Suprapubic skin (tissue), 4 donors: ENCODE measurements at regions not wholly inside any gene's neighbourhood (a gene's known extent, or its start where the extent isn't known, plus 50 kb on each side); places are given as distances from the start of the nearest gene placed in this dataset.

ENCODE experiments used
- DNase-seq, 2 donors: peaks; one replicate each; pipeline ENCODE4 v3.0.0-alpha.2; 2019; ENCODE audit warnings: low spot score in 2 of 2
- H3K27ac ChIP-seq: fragments of 200-600 bp; sonication (generic); one replicate; pipeline ENCODE4 v1.5.1; 2019
- H3K27me3 ChIP-seq: fragments of 200-600 bp; sonication (generic); one replicate; pipeline ENCODE4 v1.5.1; 2019
- H3K36me3 ChIP-seq: fragments of 200-600 bp; sonication (generic); one replicate; pipeline ENCODE4 v1.5.1; 2019
- H3K4me1 ChIP-seq: fragments of 200-600 bp; sonication (generic); one replicate; pipeline ENCODE4 v1.5.1; 2019
- H3K4me3 ChIP-seq: fragments of 200-600 bp; sonication (generic); one replicate; pipeline ENCODE4 v1.5.1; 2019; ENCODE audit warnings: mild to moderate bottlenecking
- H3K9me3 ChIP-seq: fragments of 200-600 bp; sonication (generic); one replicate; pipeline ENCODE4 v1.5.1; 2019
- CTCF ChIP-seq, 2 donors: fragments of 200-600 bp in 1 of 2; fragments of 450-650 bp in 1 of 2; sonication (generic) in 1 of 2; IDR thresholded peaks; one replicate each; pipeline ENCODE4 v1.5.1; 2016 to 2019; ENCODE audit warnings: antibody characterized with exemption in 2 of 2, mild to moderate bottlenecking in 1 of 2, moderate library complexity in 1 of 2
- EP300 ChIP-seq: sonication (generic); formaldehyde crosslinking; IDR thresholded peaks from one replicate; pipeline ENCODE4 v1.6.1; 2017; ENCODE audit warnings: antibody characterized with exemption
- POLR2A ChIP-seq, 2 donors: fragments of 450-650 bp; IDR thresholded peaks; one replicate each; pipeline ENCODE4 v1.6.1; 2017; ENCODE audit warnings: antibody characterized with exemption in 2 of 2, mild to moderate bottlenecking in 2 of 2, moderate library complexity in 2 of 2
- POLR2AphosphoS5 ChIP-seq, 3 donors: sonication (generic); formaldehyde crosslinking; IDR thresholded peaks; one replicate each; pipeline ENCODE4 v1.6.1; 2017; ENCODE audit warnings: antibody characterized with exemption in 3 of 3
- WGBS: methylation state at CpG from one replicate; pipeline ENCODE4 v1.1.5; 2018; 5-methylcytosine and 5-hydroxymethylcytosine counted together

GRCh38 chr15:70497661-70498060 is 265.7 kb downstream of the UACA start:
- DNase-seq = no peak
- Histone ChIP-seq H3K27ac (no peak overlapping the region), H3K4me1 (peaks cover 18% of the 10 kb centered on the region), H3K9me3 (no peaks in the 10 kb centered on the region), H3K4me3 (no peak overlapping the region), H3K27me3 (no peaks in the 10 kb centered on the region), H3K36me3 (no peaks in the 10 kb centered on the region)
- TF ChIP-seq CTCF (IDR thresholded peaks at IDR 0.05) (no peak), POLR2AphosphoS5 (IDR thresholded peaks at IDR 0.05) (no peak), POLR2A (IDR thresholded peaks at IDR 0.05) (no peak), EP300 (no peak)
- WGBS = 73% methylated on average over 6 of the region's 7 CpGs

- 80% methylated on average over 4 of the region's 4 CpGs for WGBS
- H3K27me3 ChIP-seq = no peaks in the 10 kb centered on the region
- TF ChIP-seq EP300 = no peak
- no peak for TF ChIP-seq POLR2AphosphoS5 (IDR thresholded peaks at IDR 0.05)
- TF ChIP-seq POLR2A (IDR thresholded peaks at IDR 0.05) = no peak
- no peak for TF ChIP-seq CTCF (IDR thresholded peaks at IDR 0.05)
- no peaks in the 10 kb centered on the region for H3K9me3 ChIP-seq
- no peak overlapping the region for H3K4me3 ChIP-seq
- H3K36me3 ChIP-seq = no peaks in the 10 kb centered on the region
- no peak for DNase-seq
- H3K4me1 ChIP-seq = peaks cover 26% of the 10 kb centered on the region
- H3K27ac ChIP-seq = no peak overlapping the region
These were observed 267.3 kb downstream of the UACA start for GRCh38 chr15:70495991-70496599.

- peaks cover 26% of the 10 kb centered on the region for H3K4me1 ChIP-seq
- WGBS = 33% methylated on average over 8 of the region's 8 CpGs
- no peaks in the 10 kb centered on the region for H3K27me3 ChIP-seq
- H3K36me3 ChIP-seq = no peaks in the 10 kb centered on the region
- TF ChIP-seq EP300 (no peak), CTCF (IDR thresholded peaks at IDR 0.05) (no peak), POLR2A (IDR thresholded peaks at IDR 0.05) (no peak), POLR2AphosphoS5 (IDR thresholded peaks at IDR 0.05) (no peak)
- no peaks in the 10 kb centered on the region for H3K9me3 ChIP-seq
- no peak for DNase-seq
- H3K27ac ChIP-seq = no peak overlapping the region
- H3K4me3 ChIP-seq = no peak overlapping the region
These were observed 268.3 kb downstream of the UACA start for GRCh38 chr15:70494852-70495571.

- Histone ChIP-seq H3K27me3 (no peaks in the 10 kb centered on the region), H3K4me3 (no peak overlapping the region), H3K27ac (no peak overlapping the region), H3K36me3 (no peaks in the 10 kb centered on the region), H3K9me3 (no peaks in the 10 kb centered on the region), H3K4me1 (peaks cover 26% of the 10 kb centered on the region)
- 64% methylated on average over 4 of the region's 4 CpGs for WGBS
- TF ChIP-seq CTCF (IDR thresholded peaks at IDR 0.05) (no peak), POLR2AphosphoS5 (IDR thresholded peaks at IDR 0.05) (no peak), EP300 (no peak), POLR2A (IDR thresholded peaks at IDR 0.05) (no peak)
- no peak for DNase-seq
These were observed 268.9 kb downstream of the UACA start for GRCh38 chr15:70494517-70494851.

GRCh38 chr15:70493787-70494516 is 269.4 kb downstream of the UACA start:
- no peak for DNase-seq
- TF ChIP-seq EP300 (no peak), POLR2A (IDR thresholded peaks at IDR 0.05) (no peak), POLR2AphosphoS5 (IDR thresholded peaks at IDR 0.05) (no peak), CTCF (IDR thresholded peaks at IDR 0.05) (no peak)
- Histone ChIP-seq H3K36me3 (no peaks in the 10 kb centered on the region), H3K4me3 (no peak overlapping the region), H3K4me1 (peaks cover 26% of the 10 kb centered on the region), H3K27me3 (no peaks in the 10 kb centered on the region), H3K27ac (no peak overlapping the region), H3K9me3 (no peaks in the 10 kb centered on the region)
- WGBS = 87% methylated on average over 11 of the region's 13 CpGs
